Upper lobe of left lung (tissue), 4 donors: ENCODE measurements at regions not wholly inside any gene's neighbourhood (a gene's known extent, or its start where the extent isn't known, plus 50 kb on each side); places are given as distances from the start of the nearest gene placed in this dataset.

Experiments used
- CTCF ChIP-seq, 6 experiments: fragments of 450-650 bp in 4 of 6; fragments of 200-600 bp in 2 of 6; sonication (generic) in 2 of 6; IDR thresholded peaks; one replicate each; pipeline ENCODE4 v1.5.1; 2016 to 2019; ENCODE audit warnings: antibody characterized with exemption in 6 of 6
- EP300 ChIP-seq, 4 donors: sonication (generic); formaldehyde crosslinking; IDR thresholded peaks; one replicate each; pipeline ENCODE4 v1.5.1; 2017; ENCODE audit warnings: antibody characterized with exemption in 4 of 4, control low read depth in 2 of 4
- POLR2A ChIP-seq, 4 donors: fragments of 450-650 bp; IDR thresholded peaks; one replicate each; pipeline ENCODE4 v1.5.1; 2016 to 2017; ENCODE audit warnings: antibody characterized with exemption in 4 of 4, mild to moderate bottlenecking in 2 of 4
- POLR2AphosphoS5 ChIP-seq, 2 donors: sonication (generic); formaldehyde crosslinking; IDR thresholded peaks; one replicate each; pipeline ENCODE4 v1.5.1; 2017; ENCODE audit warnings: antibody characterized with exemption in 2 of 2

DNA sequence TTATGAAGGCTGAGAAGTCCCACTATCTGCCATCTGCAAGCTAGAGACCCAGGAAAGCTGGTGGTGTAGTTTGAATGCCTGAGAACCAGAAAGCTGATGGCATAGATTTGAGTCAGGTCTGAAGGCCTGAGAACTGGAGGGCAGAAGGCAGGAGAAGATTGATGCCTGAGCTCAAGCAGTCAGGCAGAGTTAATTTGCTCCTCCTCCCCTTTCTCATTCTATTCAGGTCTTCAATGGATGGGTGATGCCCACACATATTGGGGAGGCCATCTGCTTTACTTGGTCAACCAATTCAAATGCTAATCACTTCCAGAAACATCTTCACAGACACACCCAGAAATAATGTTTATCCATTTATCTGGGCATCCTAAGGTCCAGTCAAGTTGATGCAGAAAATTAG lies 87.6 kb upstream of the CPLX2 start:
- TF ChIP-seq POLR2AphosphoS5 (IDR thresholded peaks at IDR 0.05) (no peak), CTCF (IDR thresholded peaks at IDR 0.05) (no peak), EP300 (IDR thresholded peaks at IDR 0.05) (no peak), POLR2A (IDR thresholded peaks at IDR 0.05) (no peak)
